Gastroesophageal sphincter (tissue), 4 donors: ENCODE measurements at regions not wholly inside any gene's neighbourhood (a gene's known extent, or its start where the extent isn't known, plus 50 kb on each side); places are given as distances from the start of the nearest gene placed in this dataset.

Experiments used
- ATAC-seq: fragments of 150-250 bp; one replicate; pipeline ENCODE4 v1.9.1; 2016; ENCODE audit warnings: mild to moderate bottlenecking, moderate library complexity
- H3K27ac ChIP-seq, 4 donors: fragments of 200-600 bp; sonication (generic) in 3 of 4; 1 replicate in 3 of 4; 2 replicates in 1 of 4; pipeline ENCODE4 v1.5.1; 2016 to 2019
- H3K27me3 ChIP-seq: fragments of 200-600 bp; sonication (generic); one replicate; pipeline ENCODE4 v1.5.1; 2019
- H3K36me3 ChIP-seq, 2 donors: fragments of 200-600 bp; sonication (generic); one replicate each; pipeline ENCODE4 v1.5.1; 2019; ENCODE audit warnings: control low read depth in 1 of 2
- H3K4me1 ChIP-seq, 3 donors: fragments of 200-600 bp; sonication (generic); 1 replicate in 2 of 3; 2 replicates in 1 of 3; pipeline ENCODE4 v1.5.1; 2016 to 2019; ENCODE audit warnings: control low read depth in 2 of 3
- H3K4me3 ChIP-seq, 2 donors: fragments of 200-600 bp; sonication (generic); one replicate each; pipeline ENCODE4 v1.5.1; 2019; ENCODE audit warnings: mild to moderate bottlenecking in 1 of 2, moderate library complexity in 1 of 2
- H3K9me3 ChIP-seq, 3 donors: fragments of 200-600 bp; sonication (generic); one replicate each; pipeline ENCODE4 v1.5.1; 2017 to 2019; ENCODE audit warnings: control low read depth in 2 of 3
- EP300 ChIP-seq: sonication (generic); formaldehyde crosslinking; IDR thresholded peaks from one replicate; pipeline ENCODE4 v1.6.1; 2017; ENCODE audit warnings: antibody characterized with exemption, mild to moderate bottlenecking
- POLR2A ChIP-seq, 2 donors: fragments of 450-650 bp; IDR thresholded peaks; one replicate each; pipeline ENCODE4 v1.6.1; 2017; ENCODE audit warnings: antibody characterized with exemption in 2 of 2, mild to moderate bottlenecking in 2 of 2, moderate library complexity in 1 of 2
- POLR2AphosphoS5 ChIP-seq: sonication (generic); formaldehyde crosslinking; IDR thresholded peaks from one replicate; pipeline ENCODE4 v1.6.1; 2017; ENCODE audit warnings: antibody characterized with exemption
- WGBS, 2 donors: methylation state at CpG; one replicate each; pipeline ENCODE4 v1.1.5; 2018; ENCODE audit warnings: low coverage in 1 of 2; 5-methylcytosine and 5-hydroxymethylcytosine counted together
- TF ChIP-seq, protein P1 (sequence below), 4 experiments: fragments of 200-600 bp in 2 of 4; fragments of 450-650 bp in 2 of 4; sonication (generic) in 1 of 4; IDR thresholded peaks; one replicate each; pipeline ENCODE4 v1.5.1; 2017 to 2019; ENCODE audit warnings: antibody characterized with exemption in 4 of 4, mild to moderate bottlenecking in 2 of 4, moderate library complexity in 2 of 4

DNA sequence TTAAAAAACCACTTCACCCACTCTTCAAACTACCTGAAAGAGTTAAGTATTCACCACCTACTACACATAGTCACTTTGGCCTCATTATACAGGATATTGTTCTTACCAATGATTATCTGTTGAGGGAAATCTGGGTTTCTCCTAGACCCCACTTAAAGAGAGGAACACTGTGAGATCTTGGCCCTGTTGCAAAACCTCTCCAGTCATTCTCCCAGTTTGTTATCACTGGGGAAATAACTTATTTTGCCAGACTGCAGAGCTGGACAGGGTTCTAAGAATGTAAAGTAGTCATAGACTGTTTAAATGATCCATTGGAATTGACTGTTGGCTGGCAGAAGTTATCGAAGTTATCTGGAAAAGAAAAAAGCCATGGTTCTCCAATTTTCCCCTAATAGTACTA lies 143.8 kb downstream of the HGF start:
- Histone ChIP-seq H3K36me3 (no peaks in the 10 kb centered on the region), H3K27me3 (no peaks in the 10 kb centered on the region), H3K27ac (no peak overlapping the region), H3K9me3 (no peaks in the 10 kb centered on the region), H3K4me1 (no peaks in the 10 kb centered on the region), H3K4me3 (no peak overlapping the region)
- no peak for TF ChIP-seq POLR2AphosphoS5
- no peak for TF ChIP-seq EP300
- no peak for TF ChIP-seq POLR2A (IDR thresholded peaks at IDR 0.05)
- TF ChIP-seq, protein P1, sequence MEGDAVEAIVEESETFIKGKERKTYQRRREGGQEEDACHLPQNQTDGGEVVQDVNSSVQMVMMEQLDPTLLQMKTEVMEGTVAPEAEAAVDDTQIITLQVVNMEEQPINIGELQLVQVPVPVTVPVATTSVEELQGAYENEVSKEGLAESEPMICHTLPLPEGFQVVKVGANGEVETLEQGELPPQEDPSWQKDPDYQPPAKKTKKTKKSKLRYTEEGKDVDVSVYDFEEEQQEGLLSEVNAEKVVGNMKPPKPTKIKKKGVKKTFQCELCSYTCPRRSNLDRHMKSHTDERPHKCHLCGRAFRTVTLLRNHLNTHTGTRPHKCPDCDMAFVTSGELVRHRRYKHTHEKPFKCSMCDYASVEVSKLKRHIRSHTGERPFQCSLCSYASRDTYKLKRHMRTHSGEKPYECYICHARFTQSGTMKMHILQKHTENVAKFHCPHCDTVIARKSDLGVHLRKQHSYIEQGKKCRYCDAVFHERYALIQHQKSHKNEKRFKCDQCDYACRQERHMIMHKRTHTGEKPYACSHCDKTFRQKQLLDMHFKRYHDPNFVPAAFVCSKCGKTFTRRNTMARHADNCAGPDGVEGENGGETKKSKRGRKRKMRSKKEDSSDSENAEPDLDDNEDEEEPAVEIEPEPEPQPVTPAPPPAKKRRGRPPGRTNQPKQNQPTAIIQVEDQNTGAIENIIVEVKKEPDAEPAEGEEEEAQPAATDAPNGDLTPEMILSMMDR (IDR thresholded peaks at IDR 0.05), result no peak
- ATAC-seq, result no peak
- 29 to 83% methylated on average over 1 of the region's 1 CpG for WGBS, 2 donors

DNA sequence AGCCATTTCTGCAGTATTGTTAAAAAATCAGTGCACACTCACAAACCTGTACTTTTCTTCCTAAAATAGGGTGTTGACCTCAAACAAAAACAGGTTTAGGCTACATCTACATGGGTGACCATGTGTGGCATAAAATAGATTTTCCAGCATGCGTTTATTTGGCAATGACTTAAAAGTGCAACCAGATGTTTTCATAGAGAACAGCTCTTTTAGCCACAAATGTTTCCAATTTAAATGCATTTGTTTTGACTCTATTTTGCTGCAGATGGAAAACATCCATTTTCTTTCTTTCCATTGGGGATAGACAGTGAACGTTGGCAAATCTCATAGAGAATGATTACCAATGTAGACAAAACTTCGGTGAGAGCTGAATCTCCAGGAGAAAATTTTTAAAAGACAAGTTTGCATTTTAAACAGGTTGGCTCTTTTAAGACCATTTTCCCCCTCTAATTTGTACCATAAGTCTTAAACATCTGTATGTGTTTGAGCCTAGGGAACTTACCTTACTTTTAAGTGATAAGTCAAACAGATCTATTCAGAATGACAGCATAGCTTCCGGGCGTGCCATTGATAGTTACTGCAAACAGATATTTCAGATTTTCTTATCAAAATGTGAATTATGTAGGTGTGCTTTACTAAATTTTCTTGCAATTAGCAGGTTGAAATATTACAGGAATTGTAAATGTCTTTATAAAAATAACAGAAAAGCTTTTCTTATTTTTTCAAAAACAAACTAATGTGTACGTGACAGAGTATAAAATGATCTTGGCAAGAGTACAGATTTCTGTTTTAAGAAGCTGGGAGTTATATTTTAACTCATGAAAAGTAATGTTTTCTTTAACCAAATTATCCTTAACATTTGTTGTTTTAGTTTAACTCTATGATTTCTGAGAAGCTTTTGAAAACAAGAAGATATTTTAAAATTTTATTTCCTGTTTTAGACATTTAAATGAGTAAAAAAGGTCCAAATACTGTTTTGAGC lies 144.9 kb downstream of the HGF start:
- Histone ChIP-seq H3K9me3 (no peaks in the 10 kb centered on the region), H3K36me3 (no peaks in the 10 kb centered on the region), H3K4me1 (no peaks in the 10 kb centered on the region), H3K27me3 (no peaks in the 10 kb centered on the region), H3K4me3 (no peak overlapping the region), H3K27ac (no peak overlapping the region)
- no peak for ATAC-seq
- TF ChIP-seq EP300, result no peak
- TF ChIP-seq, protein P1 (IDR thresholded peaks at IDR 0.05), result no peak
- TF ChIP-seq POLR2AphosphoS5, result no peak
- no peak for TF ChIP-seq POLR2A (IDR thresholded peaks at IDR 0.05)
- 62 to 74% methylated on average over 6 of the region's 6 CpGs for WGBS, 2 donors

DNA sequence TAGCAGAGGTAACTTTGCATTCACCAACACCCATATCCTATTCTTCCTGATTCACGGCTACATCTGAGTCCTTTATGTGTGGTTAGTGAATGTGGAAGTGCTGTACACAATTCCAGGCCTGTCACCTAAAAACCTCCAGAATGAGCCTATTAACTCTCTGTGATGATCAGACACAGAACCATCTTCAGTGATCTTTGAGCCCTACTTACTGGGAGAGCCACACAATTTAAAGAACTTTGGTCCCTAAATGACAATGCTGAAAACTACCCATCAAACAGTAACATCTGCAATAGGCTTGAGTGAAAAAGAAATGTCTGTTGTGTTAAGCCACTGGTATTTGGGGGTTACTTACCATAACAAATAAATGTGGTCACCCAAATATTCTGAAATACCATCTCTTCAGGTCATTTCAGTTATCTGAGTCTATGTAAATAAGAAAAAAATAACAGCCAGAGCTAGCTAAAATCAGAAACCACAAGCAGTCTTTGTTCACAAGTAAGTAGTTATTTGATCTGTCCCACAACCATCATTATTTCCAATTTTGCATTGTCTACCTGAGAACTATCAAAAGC lies 145.7 kb downstream of the HGF start:
- no peak overlapping the region for H3K27ac ChIP-seq
- H3K27me3 ChIP-seq, result no peaks in the 10 kb centered on the region
- no peaks in the 10 kb centered on the region for H3K36me3 ChIP-seq
- no peaks in the 10 kb centered on the region for H3K9me3 ChIP-seq
- WGBS, 2 donors, result 86 to 100% methylated on average over 1 of the region's 1 CpG
- no peaks in the 10 kb centered on the region for H3K4me1 ChIP-seq
- no peak overlapping the region for H3K4me3 ChIP-seq
- TF ChIP-seq POLR2A (IDR thresholded peaks at IDR 0.05) (no peak), EP300 (no peak)
- TF ChIP-seq, protein P1 (IDR thresholded peaks at IDR 0.05), result no peak
- ATAC-seq, result no peak

DNA sequence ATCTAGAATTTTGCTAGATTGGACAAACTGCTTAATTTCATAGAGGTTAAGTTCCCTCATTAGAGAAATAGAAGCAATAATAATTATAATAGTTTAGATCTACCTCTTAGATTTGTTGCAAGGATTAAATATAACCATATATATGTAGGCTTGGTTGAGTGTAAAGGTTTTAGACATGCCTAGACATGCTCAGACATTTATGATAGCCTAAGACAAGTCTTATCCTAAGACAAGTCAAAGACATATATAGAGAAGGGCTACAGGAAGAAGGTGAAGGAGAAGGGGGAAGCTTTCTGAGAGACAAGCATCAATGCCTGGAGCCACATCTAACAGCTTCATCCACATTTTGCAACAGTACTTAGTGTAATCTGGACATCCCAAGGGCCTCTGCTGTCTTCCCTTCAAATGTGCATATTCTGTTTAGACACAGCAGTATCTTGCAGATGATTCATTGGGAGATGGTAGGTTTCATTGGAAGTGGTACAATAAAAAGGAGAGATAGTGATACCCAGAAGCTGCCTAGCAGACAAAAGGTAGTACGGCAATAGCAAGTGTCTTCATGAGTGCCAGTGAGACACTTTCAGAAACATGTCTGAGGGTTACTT lies 146.5 kb downstream of the HGF start:
- ATAC-seq, result no peak
- Histone ChIP-seq H3K9me3 (no peaks in the 10 kb centered on the region), H3K27me3 (no peaks in the 10 kb centered on the region), H3K4me3 (no peak overlapping the region), H3K27ac (no peak overlapping the region), H3K36me3 (no peaks in the 10 kb centered on the region), H3K4me1 (no peaks in the 10 kb centered on the region)
- WGBS, 2 donors, result 88 to 100% methylated on average over 1 of the region's 1 CpG
- TF ChIP-seq POLR2A (IDR thresholded peaks at IDR 0.05) (no peak), EP300 (no peak), POLR2AphosphoS5 (no peak)
- TF ChIP-seq, protein P1 (IDR thresholded peaks at IDR 0.05), result no peak
